Epidermal melanocyte (primary cell): ENCODE measurements at regions not wholly inside any gene's neighbourhood (a gene's known extent, or its start where the extent isn't known, plus 50 kb on each side); places are given as distances from the start of the nearest gene placed in this dataset.

Experiments used
- DNase-seq: peaks from one replicate; pipeline ENCODE4 v3.0.0; 2011; ENCODE audit warnings: low spot score; ENCODE audit not compliant: insufficient read length

- no peak for DNase-seq
Observed at GRCh38 chr5:112112346-112112745, 306.7 kb downstream of the EPB41L4A start.

GRCh38 chr5:112109331-112110007, 309.6 kb downstream of the EPB41L4A start:
- DNase-seq, result no peak

GRCh38 chr5:112106878-112107277, 312.2 kb downstream of the EPB41L4A start:
- DNase-seq, result no peak

- no peak for DNase-seq
Observed at GRCh38 chr5:112097768-112098167, 321.3 kb downstream of the EPB41L4A start.

DNA sequence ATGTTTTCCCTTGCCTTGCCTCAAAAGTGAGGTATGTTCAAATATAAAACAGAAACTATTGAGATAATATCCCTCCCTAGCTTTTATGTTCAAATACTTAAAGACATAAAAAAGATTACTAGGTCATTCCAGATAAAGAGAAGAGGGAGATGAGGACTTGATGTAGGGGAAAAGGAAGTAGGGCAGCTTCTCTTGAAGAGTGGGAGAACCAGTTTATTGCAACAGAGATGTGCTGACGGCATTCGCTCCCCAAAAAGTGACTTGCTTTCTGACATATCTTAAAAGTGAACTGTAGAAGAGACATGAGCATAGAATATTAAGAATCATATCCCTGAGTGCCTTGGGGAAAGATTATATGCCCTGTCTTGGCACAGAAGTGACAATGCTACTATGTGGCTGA, 330.2 kb upstream of the NREP start:
- no peak for DNase-seq

GRCh38 chr5:112086740-112087139, 329.7 kb upstream of the NREP start:
- no peak for DNase-seq

- no peak for DNase-seq
Observed at GRCh38 chr5:112084149-112084548, 327.2 kb upstream of the NREP start.

- DNase-seq, result no peak
Observed at GRCh38 chr5:112083623-112084022, 326.6 kb upstream of the NREP start.

GRCh38 chr5:112077180-112077579, 320.2 kb upstream of the NREP start:
- no peak for DNase-seq

- no peak for DNase-seq
Observed at GRCh38 chr5:112070022-112070421, 313.0 kb upstream of the NREP start.

- no peak for DNase-seq
Observed at GRCh38 chr5:112069329-112069728, 312.3 kb upstream of the NREP start.

- no peak for DNase-seq
Observed at GRCh38 chr5:112068593-112068992, 311.6 kb upstream of the NREP start.

- DNase-seq, result no peak
Observed at GRCh38 chr5:112065781-112066180, 308.8 kb upstream of the NREP start.

DNA sequence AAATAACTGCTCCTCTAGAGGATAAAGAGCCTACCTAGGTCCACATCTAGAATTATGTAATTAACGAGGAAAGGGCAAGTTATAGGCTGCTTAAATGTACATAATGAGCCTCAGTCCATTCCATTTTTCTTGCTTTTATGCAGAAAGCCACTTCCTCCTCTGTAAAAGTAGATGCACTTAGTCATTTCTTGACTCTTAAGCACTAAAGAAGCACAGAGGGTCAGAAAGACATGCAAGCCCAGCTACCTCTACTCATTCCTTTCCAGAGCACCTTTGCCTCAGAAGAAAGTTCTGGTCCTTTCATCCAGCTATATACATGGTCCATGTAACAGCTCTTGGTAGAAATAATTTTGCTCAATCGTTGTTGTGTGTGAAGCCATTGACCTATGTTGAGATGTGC, 308.0 kb upstream of the NREP start:
- no peak for DNase-seq

GRCh38 chr5:112064271-112064701, 307.3 kb upstream of the NREP start:
- DNase-seq, result no peak

DNA sequence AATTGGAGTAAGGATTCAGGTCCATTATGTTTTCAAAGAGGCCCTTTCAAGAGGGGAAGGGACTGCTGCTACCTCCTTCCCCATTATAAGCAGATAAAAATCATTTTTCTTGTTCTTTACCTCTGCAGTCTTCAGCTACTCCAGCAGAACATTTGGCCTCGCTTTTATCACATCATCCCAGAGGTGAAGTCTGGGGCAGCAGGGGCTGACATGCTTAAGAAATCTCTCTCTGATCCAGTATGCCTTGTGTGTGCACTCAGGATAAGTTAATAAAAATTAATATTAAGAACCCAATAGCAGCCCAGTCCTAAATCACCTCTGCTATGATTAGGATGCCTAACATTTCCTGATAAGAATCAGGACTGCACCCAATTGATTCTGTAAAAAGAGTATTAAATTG, 306.9 kb upstream of the NREP start:
- no peak for DNase-seq

DNA sequence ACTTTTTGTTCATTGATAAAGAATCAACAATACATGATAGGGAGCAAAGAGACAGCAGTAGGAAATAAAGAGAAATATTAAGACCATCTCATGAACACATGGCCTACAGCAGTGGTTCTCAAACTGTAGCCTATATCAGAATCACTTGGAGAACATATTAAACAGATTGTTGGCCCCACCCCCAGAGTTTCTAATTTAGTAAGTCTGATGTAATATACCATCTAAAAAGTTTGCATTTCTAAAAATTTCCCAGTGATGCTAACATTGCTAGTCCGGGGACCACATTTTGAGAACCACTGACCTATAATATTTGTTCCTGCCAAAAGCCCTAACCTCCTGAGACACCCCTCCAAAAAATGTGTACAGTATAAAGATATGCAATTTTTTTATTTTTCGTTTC, 306.2 kb upstream of the NREP start:
- no peak for DNase-seq

DNA sequence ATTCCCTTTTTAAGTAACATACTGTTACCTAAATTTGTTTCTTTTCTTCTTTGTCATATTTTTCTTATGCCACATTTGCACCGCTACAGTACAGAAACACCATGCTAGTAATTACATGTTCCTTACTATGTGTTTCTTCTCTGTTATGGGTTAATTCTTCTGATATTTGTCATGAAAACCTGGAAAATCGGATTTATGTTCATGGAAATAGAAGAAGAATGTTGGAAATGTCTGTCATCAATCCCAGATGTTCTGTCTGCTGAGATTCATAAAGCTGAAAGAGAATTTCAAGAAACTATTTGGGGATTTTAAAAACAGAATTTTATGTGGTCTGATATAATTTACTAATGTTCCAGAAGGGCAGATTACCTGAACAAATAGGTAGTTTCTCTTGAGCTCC, 305.2 kb upstream of the NREP start:
- DNase-seq, result no peak

- DNase-seq, result no peak
Observed at GRCh38 chr5:112061666-112062065, 304.7 kb upstream of the NREP start.

- no peak for DNase-seq
Observed at GRCh38 chr5:112059579-112060135, 302.7 kb upstream of the NREP start.

- no peak for DNase-seq
Observed at GRCh38 chr5:112049738-112050137, 292.7 kb upstream of the NREP start.

GRCh38 chr5:112036206-112036605, 279.2 kb upstream of the NREP start:
- no peak for DNase-seq

- no peak for DNase-seq
Observed at GRCh38 chr5:112034421-112034979, 277.5 kb upstream of the NREP start.
